Trophoblast cell (in vitro differentiated cells and primary cell): ENCODE measurements at regions not wholly inside any gene's neighbourhood (a gene's known extent, or its start where the extent isn't known, plus 50 kb on each side); places are given as distances from the start of the nearest gene placed in this dataset.
A peak's percentile ranks its signal among the peaks of the same experiment; 100 is the strongest.

ENCODE experiments used
- DNase-seq, 2 donors: peaks; one replicate each; pipeline ENCODE4 v3.0.0-alpha.2; 2016
- H2AFZ ChIP-seq: 2 replicates; pipeline ENCODE4 v1.6.1; 2013; ENCODE audit warnings: low read length, moderate library complexity, mild to moderate bottlenecking; ENCODE audit not compliant: insufficient read depth, poor library complexity
- H2AK5ac ChIP-seq: 2 replicates; pipeline ENCODE4 v1.6.1; 2013; ENCODE audit warnings: mild to moderate bottlenecking, low read length
- H2BK120ac ChIP-seq: 2 replicates; pipeline ENCODE4 v1.6.1; 2013; ENCODE audit warnings: low read length, mild to moderate bottlenecking, moderate library complexity; ENCODE audit not compliant: insufficient read depth, poor library complexity
- H2BK12ac ChIP-seq: 2 replicates; pipeline ENCODE4 v1.6.1; 2013; ENCODE audit warnings: mild to moderate bottlenecking, low read length, moderate library complexity
- H2BK5ac ChIP-seq: 2 replicates; pipeline ENCODE4 v1.6.1; 2013; ENCODE audit warnings: low read length, low read depth, moderate library complexity, mild to moderate bottlenecking; ENCODE audit not compliant: poor library complexity
- H3K14ac ChIP-seq: 2 replicates; pipeline ENCODE4 v1.6.1; 2013; ENCODE audit warnings: mild to moderate bottlenecking, low read length
- H3K18ac ChIP-seq: 2 replicates; pipeline ENCODE4 v1.6.1; 2013; ENCODE audit warnings: mild to moderate bottlenecking, low read length
- H3K23ac ChIP-seq: 2 replicates; pipeline ENCODE4 v1.6.1; 2013; ENCODE audit warnings: low read length
- H3K27ac ChIP-seq: 2 replicates; pipeline ENCODE4 v1.5.1; 2013; ENCODE audit warnings: low read depth, mild to moderate bottlenecking, inconsistent platforms, low read length, moderate library complexity
- H3K27me3 ChIP-seq: 2 replicates; pipeline ENCODE4 v1.6.1; 2013; ENCODE audit warnings: inconsistent platforms, mild to moderate bottlenecking, low read length, moderate library complexity; ENCODE audit not compliant: insufficient read depth
- H3K36me3 ChIP-seq, 2 experiments: 1 replicate in 1 of 2; 2 replicates in 1 of 2; pipeline ENCODE4 v1.6.1; 2013; ENCODE audit warnings: low read length in 2 of 2, mild to moderate bottlenecking in 2 of 2, moderate library complexity in 1 of 2; ENCODE audit not compliant: insufficient read depth in 2 of 2, control insufficient read depth in 1 of 2
- H3K4ac ChIP-seq: 2 replicates; pipeline ENCODE4 v1.6.1; 2013; ENCODE audit warnings: low read depth, mild to moderate bottlenecking, low read length, moderate library complexity
- H3K4me1 ChIP-seq, 2 experiments: 1 replicate in 1 of 2; 2 replicates in 1 of 2; pipeline ENCODE4 v1.6.1; 2013; ENCODE audit warnings: low read length in 2 of 2, mild to moderate bottlenecking in 2 of 2, moderate library complexity in 1 of 2; ENCODE audit not compliant: insufficient read depth in 2 of 2, control insufficient read depth in 1 of 2
- H3K4me2 ChIP-seq: 2 replicates; pipeline ENCODE4 v1.6.1; 2013; ENCODE audit warnings: inconsistent platforms, mild to moderate bottlenecking, low read length, moderate library complexity
- H3K4me3 ChIP-seq: 2 replicates; pipeline ENCODE4 v1.5.1; 2013; ENCODE audit warnings: mild to moderate bottlenecking, low read depth, low read length, inconsistent platforms
- H3K79me1 ChIP-seq: one replicate; pipeline ENCODE4 v1.6.1; 2013; ENCODE audit warnings: low read length
- H3K79me2 ChIP-seq: 2 replicates; pipeline ENCODE4 v1.6.1; 2013; ENCODE audit warnings: low read length, mild to moderate bottlenecking; ENCODE audit not compliant: control insufficient read depth, insufficient read depth, poor library complexity
- H3K9ac ChIP-seq: 2 replicates; pipeline ENCODE4 v1.6.1; 2013; ENCODE audit warnings: mild to moderate bottlenecking, low read length
- H3K9me3 ChIP-seq: 2 replicates; pipeline ENCODE4 v1.6.1; 2013; ENCODE audit warnings: low read depth, mild to moderate bottlenecking, control low read depth, inconsistent platforms, low read length; ENCODE audit not compliant: insufficient read depth
- H4K12ac ChIP-seq: 2 replicates; pipeline ENCODE4 v1.6.1; 2013; ENCODE audit warnings: low read depth, mild to moderate bottlenecking, low read length, moderate library complexity
- H4K8ac ChIP-seq: 2 replicates; pipeline ENCODE4 v1.6.1; 2013; ENCODE audit warnings: low read depth, mild to moderate bottlenecking, low read length, moderate library complexity
- H4K91ac ChIP-seq: one replicate; pipeline ENCODE4 v1.6.1; 2013; ENCODE audit warnings: low read depth, mild to moderate bottlenecking, low read length, moderate library complexity
- WGBS: extraction: QIAGEN DNeasy Blood & Tissue Kit; methylation state at CpG from one replicate; pipeline ENCODE4 v1.1.7; 2013; ENCODE audit warnings: missing lambda C conversion rate; ENCODE audit not compliant: insufficient read length, insufficient coverage; ENCODE audit errors: extremely low coverage; 5-methylcytosine and 5-hydroxymethylcytosine counted together

DNA sequence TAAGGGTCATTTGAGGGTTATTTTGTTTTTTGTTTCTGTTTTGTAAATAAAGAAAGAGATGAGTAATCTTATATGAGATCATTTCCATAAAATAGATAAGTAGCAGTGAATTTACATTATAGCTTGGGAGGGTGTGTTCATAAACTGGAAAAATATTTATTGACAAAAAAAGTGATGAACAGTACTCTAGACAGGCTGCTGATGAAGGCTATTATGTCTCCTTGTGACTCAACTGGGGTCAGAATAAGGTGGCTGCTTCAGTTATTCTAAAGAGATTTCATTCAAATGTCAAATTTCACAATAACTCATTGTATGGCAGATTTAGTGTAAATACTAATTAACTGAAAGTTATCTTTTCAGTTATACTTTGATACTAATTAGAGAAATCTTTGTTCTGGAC, 251.1 kb upstream of the CMC1 start:
- Histone ChIP-seq H3K9me3 (no peaks in the 10 kb centered on the region), H3K27me3 (no peaks in the 10 kb centered on the region), H3K18ac (no peak overlapping the region), H2BK5ac (no peak overlapping the region), H3K36me3 (no peaks in the 10 kb centered on the region), H3K14ac (no peak overlapping the region), H3K9ac (no peak overlapping the region), H2AFZ (no peak overlapping the region), H3K79me1 (no peaks in the 10 kb centered on the region), H2AK5ac (no peak overlapping the region), H3K27ac (no peak overlapping the region), H3K4me2 (no peak overlapping the region), H3K4me3 (no peak overlapping the region), H2BK12ac (no peak overlapping the region), H4K91ac (no peak overlapping the region), H3K4ac (no peak overlapping the region), H3K79me2 (no peaks in the 10 kb centered on the region), H4K12ac (no peak overlapping the region), H4K8ac (no peak overlapping the region), H3K23ac (no peak overlapping the region), H3K4me1 (no peaks in the 10 kb centered on the region), H2BK120ac (no peak overlapping the region)
- no peak for DNase-seq

DNA sequence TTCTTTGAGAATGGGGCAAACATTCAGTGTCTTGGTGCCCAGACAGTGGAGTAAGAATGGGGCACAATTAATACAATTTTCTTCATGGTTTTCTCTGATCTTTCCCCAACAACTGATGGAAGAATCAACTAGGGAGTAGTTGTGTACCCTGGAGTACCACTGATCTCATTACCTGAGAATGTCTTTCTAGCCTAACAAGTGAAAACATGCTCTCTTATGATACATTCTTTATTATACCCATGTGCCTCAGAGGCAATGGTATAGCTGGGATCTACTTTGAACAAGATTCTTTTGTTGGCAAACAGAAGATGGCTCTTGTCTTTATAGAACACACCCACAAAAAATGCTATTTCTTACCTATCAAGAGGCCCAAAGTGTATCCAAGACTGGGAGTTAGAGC, 250.6 kb upstream of the CMC1 start:
- H3K4me3 ChIP-seq: no peak overlapping the region
- H3K4me1 ChIP-seq: no peaks in the 10 kb centered on the region
- H3K18ac ChIP-seq: no peak overlapping the region
- H3K23ac ChIP-seq: no peak overlapping the region
- H4K91ac ChIP-seq: no peak overlapping the region
- no peak overlapping the region for H3K4me2 ChIP-seq
- no peak overlapping the region for H2AK5ac ChIP-seq
- H2BK12ac ChIP-seq: no peak overlapping the region
- no peak overlapping the region for H3K27ac ChIP-seq
- no peaks in the 10 kb centered on the region for H3K36me3 ChIP-seq
- H3K9me3 ChIP-seq: no peaks in the 10 kb centered on the region
- DNase-seq: no peak
- H3K27me3 ChIP-seq: no peaks in the 10 kb centered on the region
- H4K8ac ChIP-seq: no peak overlapping the region
- H4K12ac ChIP-seq: no peak overlapping the region
- no peak overlapping the region for H2BK5ac ChIP-seq
- no peak overlapping the region for H3K4ac ChIP-seq
- no peak overlapping the region for H2BK120ac ChIP-seq
- H3K79me1 ChIP-seq: no peaks in the 10 kb centered on the region
- no peak overlapping the region for H3K9ac ChIP-seq
- no peak overlapping the region for H2AFZ ChIP-seq
- no peak overlapping the region for H3K14ac ChIP-seq
- H3K79me2 ChIP-seq: no peaks in the 10 kb centered on the region

GRCh38 chr3:27993051-27993450, 248.4 kb upstream of the CMC1 start:
- Histone ChIP-seq H3K9me3 (no peaks in the 10 kb centered on the region), H3K4ac (no peak overlapping the region), H3K14ac (no peak overlapping the region), H3K18ac (no peak overlapping the region), H4K12ac (no peak overlapping the region), H2BK12ac (no peak overlapping the region), H2AK5ac (no peak overlapping the region), H3K4me2 (no peak overlapping the region), H2AFZ (no peak overlapping the region), H3K4me1 (no peaks in the 10 kb centered on the region), H3K4me3 (no peak overlapping the region), H3K79me1 (no peaks in the 10 kb centered on the region), H2BK120ac (no peak overlapping the region), H3K79me2 (no peaks in the 10 kb centered on the region), H3K27me3 (no peaks in the 10 kb centered on the region), H3K36me3 (no peaks in the 10 kb centered on the region), H3K27ac (no peak overlapping the region), H2BK5ac (no peak overlapping the region), H3K23ac (no peak overlapping the region), H3K9ac (peak overlapping the region; percentile 2), H4K8ac (no peak overlapping the region), H4K91ac (no peak overlapping the region)
- DNase-seq: no peak
- no CpG with 5 or more reads among the region's 2 CpGs for WGBS

GRCh38 chr3:28000608-28001007, 240.8 kb upstream of the CMC1 start:
- H3K9ac ChIP-seq: no peak overlapping the region
- no peak overlapping the region for H4K12ac ChIP-seq
- no peak overlapping the region for H4K8ac ChIP-seq
- no peak overlapping the region for H4K91ac ChIP-seq
- DNase-seq: no peak
- H2BK120ac ChIP-seq: no peak overlapping the region
- H3K18ac ChIP-seq: no peak overlapping the region
- H2AFZ ChIP-seq: no peak overlapping the region
- no peaks in the 10 kb centered on the region for H3K36me3 ChIP-seq
- no peaks in the 10 kb centered on the region for H3K4me1 ChIP-seq
- H2BK5ac ChIP-seq: no peak overlapping the region
- no peak overlapping the region for H2BK12ac ChIP-seq
- no CpG with 5 or more reads among the region's 3 CpGs for WGBS
- no peak overlapping the region for H3K4ac ChIP-seq
- H3K9me3 ChIP-seq: no peaks in the 10 kb centered on the region
- no peak overlapping the region for H3K4me3 ChIP-seq
- no peak overlapping the region for H3K4me2 ChIP-seq
- H3K23ac ChIP-seq: no peak overlapping the region
- no peak overlapping the region for H2AK5ac ChIP-seq
- H3K27me3 ChIP-seq: no peaks in the 10 kb centered on the region
- H3K27ac ChIP-seq: no peak overlapping the region
- no peaks in the 10 kb centered on the region for H3K79me1 ChIP-seq
- no peaks in the 10 kb centered on the region for H3K79me2 ChIP-seq
- H3K14ac ChIP-seq: no peak overlapping the region

DNA sequence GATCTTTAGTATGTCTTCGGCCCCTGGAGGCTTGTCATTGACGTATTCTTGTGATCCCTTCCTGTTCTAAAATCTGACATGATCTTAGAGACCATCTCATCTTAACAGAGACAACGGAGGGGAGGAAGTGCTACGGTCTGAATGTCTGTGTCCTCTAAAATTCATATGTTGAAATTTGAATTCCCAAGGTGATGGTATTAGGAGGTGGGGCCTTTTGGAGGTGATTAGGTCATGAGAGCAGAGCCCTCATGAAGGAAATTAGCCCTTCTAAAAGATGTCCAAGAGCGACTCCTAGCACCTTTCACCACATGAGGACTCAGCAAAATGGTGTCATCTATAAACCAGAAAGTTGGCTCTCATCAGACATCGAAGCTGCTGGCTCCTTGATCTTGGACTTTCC, 233.2 kb upstream of the CMC1 start:
- H2BK5ac ChIP-seq: no peak overlapping the region
- no peaks in the 10 kb centered on the region for H3K79me2 ChIP-seq
- no peak overlapping the region for H3K9ac ChIP-seq
- H3K4me1 ChIP-seq: no peaks in the 10 kb centered on the region
- H3K4me2 ChIP-seq: no peak overlapping the region
- H4K91ac ChIP-seq: no peak overlapping the region
- no peaks in the 10 kb centered on the region for H3K27me3 ChIP-seq
- no peaks in the 10 kb centered on the region for H3K9me3 ChIP-seq
- no peaks in the 10 kb centered on the region for H3K79me1 ChIP-seq
- H2BK120ac ChIP-seq: no peak overlapping the region
- no peak overlapping the region for H3K27ac ChIP-seq
- H2AFZ ChIP-seq: no peak overlapping the region
- no peak overlapping the region for H3K18ac ChIP-seq
- DNase-seq: no peak
- no peak overlapping the region for H2BK12ac ChIP-seq
- H3K14ac ChIP-seq: no peak overlapping the region
- H3K36me3 ChIP-seq: no peaks in the 10 kb centered on the region
- WGBS: no CpG with 5 or more reads among the region's 6 CpGs
- no peak overlapping the region for H2AK5ac ChIP-seq
- no peak overlapping the region for H3K4me3 ChIP-seq
- H4K8ac ChIP-seq: no peak overlapping the region
- H3K23ac ChIP-seq: no peak overlapping the region
- H3K4ac ChIP-seq: no peak overlapping the region
- H4K12ac ChIP-seq: no peak overlapping the region
